Fibroblast of skin of right biceps (primary cell): ENCODE measurements at regions not wholly inside any gene's neighbourhood (a gene's known extent, or its start where the extent isn't known, plus 50 kb on each side); places are given as distances from the start of the nearest gene placed in this dataset.
A peak's percentile ranks its signal among the peaks of the same experiment; 100 is the strongest.
"Not testable (repeated sequence)": the region's sequence is repeated elsewhere in the genome, so short reads cannot be mapped to it uniquely, and the experiment has no call there.

Experiments
- DNase-seq: peaks from one replicate; pipeline ENCODE4 v3.0.0-alpha.2; 2013

DNA sequence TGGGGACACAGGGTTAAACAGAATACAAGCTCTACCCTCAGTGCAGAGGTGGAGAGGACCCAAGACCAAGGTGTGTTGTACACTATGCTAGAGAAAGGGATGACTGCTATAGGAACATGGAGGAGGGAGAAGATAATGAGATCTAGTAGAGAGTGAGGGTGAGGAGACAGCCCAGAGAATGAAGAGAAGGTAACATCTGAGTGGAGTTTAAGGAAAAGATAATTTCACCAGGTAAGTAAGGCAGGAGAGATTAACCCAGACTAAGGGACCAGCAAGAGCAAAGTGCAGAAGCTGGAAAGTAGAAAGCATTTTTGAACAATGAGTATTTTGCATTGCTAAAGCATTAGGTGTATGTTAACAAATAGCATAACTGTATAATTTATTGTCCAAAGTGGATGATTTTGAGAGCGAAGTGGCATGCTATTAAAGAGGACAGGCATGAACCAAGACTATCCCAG, 128.8 kb downstream of the RASSF10 start:
- DNase-seq = peak; percentile 54

DNA sequence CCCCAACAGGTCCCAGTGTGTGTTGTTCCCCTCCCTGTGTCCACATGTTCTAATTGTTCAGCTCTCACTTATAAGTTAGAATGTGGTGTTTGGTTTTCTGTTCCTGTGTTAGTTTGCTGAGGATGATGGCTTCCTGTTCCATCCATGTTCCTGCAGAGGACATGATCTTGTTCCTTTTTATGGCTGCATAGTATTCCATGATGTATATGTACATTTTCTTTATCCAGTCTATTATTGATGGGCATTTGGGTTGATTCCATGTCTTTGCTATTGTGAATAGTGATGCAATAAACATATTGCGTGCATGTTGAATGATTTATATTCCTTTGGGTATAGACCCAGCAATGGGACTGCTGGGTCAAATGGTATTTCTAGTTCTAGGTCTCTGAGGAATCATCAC, 130.0 kb downstream of the RASSF10 start:
- DNase-seq = not testable (repeated sequence)

DNA sequence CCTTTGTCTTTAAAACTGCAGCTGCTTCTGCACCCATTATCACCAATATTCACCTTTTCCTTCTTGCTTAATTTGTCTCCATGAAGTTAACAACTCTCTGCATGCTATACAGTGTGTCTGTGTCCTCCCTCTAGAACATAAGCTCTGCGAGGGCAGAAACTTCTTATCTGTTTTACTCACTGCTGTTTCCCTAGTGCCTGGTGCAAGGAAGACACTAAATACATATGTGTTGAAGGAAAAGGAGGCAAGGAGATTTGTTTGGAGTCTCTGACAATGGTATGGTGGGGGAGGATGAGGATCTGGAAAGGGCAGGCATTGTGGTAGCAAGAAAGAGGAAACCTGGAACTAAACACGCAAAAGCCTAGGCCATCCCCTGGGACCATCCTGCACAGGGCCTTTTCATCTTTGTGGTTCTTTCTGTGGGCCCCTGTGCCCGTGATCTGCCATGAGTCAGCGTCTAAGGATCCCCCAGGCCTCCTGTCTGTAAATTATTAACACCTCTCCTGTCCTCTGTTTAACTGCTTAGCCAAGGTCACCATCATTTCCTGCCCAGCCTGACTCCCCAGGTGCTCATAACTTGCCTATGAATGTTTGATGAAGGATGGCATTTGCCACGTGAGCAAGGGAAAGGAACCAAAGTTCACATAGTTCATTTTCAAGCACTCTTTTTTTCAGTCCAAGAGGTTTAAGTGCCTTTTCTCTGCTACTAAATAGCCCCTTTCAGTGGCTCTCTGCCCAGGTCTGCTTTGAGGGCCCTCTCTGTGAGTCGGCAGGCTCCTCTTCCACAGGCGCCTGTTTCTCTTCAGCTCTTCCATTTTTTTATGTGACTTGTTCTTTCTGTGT, 131.1 kb downstream of the RASSF10 start:
- DNase-seq = peak; percentile 93

DNA sequence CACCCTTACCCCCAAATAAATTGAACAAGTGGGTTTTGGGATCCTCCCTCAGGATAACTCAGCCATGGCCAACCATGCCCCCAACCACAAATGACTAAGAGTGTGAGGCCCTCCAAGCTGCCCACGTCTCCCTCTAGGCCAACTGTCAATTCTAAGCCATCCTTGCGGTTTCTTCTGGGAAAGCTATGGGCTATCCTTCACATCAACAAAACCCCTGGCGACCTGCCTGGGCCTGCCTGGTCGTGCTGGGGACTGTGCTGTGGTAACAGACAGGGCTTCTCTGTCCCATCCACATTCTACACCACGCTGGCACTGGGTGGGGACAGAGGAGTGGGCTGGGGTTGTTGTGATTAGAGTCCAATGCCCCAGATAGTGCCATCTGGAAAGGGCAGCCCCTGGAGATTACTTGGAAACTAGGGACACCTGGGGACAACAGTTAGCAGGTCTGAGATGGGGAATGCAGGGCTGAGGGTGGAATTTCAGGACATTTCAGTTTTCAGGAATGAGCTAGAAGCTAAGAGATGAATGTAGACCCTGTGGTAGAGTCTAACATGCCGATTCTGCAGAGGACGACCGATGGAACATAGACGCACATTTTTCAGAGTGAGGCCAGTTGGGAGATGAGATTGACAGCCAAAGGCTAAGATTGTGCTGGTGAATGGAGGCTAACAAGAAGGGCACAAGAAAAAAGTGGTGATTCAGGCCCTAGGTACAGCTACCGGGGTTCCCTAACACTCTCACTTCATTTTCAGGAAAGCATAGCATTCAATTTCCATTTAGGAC, 131.9 kb downstream of the RASSF10 start:
- peak; percentile 49 for DNase-seq

DNA sequence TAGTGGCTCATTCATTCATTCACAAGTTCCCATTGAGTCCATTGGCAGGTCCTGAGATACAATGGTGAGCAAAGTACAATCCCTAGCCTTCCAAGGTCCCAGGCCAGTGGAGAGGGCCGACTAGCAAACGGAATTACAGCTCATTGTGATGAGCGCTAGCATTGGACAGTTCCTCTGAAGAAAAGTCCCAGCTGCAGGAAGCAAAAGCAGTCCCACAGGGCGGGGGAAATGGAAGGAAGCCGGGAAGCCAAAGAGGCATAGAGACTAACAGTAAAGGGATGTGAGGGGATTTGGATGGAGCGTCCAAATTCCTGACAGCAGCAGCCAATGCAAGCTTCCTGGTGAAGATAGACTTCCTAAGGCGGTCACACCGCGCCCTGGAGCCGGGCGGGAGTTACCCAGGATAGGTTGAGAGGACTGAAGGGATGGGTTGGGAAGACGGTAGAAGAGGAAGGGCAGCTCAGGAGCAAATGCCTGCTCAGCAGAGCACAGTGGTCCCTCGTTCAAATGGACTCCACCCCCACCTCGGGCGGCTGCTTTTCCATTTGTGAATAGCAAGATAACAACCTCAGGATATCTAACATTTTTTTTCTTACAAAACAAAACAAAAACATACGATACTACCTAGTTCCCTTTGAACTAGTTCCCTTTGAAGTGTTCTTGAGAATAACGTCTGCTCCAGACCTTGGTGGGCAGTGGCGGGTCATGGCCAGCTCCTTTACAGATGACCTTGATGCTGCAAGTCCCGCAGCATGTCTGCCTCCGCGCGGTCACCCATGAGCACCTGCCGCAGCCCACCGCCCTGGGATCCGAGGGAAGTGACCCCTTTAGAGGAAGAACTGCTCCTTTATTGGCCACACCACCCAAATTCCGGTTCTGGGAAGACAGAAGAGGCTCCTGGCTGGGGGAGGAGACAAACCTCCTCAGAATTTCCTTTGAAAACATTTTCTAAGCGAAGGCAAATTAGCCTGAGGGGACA, 132.9 kb downstream of the RASSF10 start:
- DNase-seq = no peak

DNA sequence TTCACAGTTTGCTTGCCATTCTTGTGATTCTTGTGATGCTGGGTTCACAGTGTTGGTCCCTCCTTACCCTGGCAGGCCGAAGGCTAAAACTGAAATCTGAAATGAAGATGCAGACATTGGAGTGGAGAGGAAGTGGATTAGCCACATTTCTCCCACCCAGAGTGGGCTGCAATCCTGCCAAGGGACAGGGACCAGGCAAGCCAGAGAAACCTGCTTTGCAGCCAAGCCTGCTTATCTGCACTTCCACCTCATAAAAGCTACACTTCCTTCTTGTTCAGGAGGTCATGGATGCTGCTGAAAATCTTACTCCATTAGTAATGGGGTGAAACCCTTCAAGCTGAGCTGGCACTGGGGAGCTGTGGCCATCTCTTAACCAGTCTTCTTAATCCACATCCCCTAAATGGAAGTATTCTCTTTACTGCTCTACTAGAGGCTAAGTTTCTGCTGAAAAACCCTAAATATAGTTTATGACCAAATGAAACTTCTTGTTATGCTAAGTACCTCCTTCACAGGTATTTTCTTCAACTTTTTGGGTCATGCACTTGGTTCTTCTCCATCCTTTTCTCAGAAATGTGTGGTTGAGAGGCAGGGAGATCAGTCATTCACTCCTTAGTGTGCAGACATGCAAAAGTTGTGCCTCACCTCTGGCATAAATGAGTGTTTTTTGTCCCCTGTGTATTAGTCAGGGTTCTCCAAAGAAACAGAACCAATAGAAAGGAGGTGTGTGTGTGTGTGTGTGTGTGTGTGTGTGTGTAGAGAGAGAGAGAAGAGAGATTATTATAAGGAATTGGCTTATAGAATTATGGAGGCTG, 133.9 kb upstream of the BMAL1 start:
- DNase-seq = no peak

DNA sequence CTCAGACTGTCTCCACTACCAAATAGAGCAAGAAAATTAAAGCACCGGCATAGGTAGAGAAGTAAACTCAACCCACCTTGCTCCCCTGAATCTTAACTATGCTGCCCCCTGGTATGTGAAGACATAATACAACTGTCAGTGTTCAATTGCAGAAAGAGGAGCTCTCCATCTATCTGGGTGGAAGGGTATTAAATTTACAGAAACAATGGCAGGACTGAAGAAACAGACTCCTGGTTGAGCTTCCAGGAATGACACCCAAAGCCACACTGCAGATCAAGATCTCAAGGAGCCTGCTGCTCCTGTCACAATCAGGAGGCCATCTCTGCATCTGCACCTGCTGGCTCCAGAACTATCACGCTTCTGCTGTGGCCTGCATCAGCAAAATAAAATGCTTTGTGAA, 132.1 kb upstream of the BMAL1 start:
- DNase-seq = no peak

DNA sequence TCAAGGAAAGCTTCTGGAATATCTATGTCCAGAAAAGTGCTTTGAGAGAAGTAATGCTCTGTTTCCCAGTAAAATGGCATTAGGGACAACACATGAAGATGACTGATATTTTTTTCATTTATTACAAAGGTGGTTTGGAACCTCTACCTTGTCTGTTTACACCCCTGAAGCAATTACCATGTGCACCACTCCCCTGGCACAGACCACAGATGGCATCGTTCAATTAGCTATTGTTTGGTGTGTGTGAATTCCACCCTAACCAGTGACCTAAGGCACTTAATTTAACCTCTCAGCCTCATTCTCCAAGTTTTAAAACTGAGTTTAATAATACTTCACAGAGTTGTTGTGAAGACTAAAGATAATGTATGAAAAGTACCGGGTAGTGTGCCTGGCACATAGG, 127.6 kb upstream of the BMAL1 start:
- no peak for DNase-seq

DNA sequence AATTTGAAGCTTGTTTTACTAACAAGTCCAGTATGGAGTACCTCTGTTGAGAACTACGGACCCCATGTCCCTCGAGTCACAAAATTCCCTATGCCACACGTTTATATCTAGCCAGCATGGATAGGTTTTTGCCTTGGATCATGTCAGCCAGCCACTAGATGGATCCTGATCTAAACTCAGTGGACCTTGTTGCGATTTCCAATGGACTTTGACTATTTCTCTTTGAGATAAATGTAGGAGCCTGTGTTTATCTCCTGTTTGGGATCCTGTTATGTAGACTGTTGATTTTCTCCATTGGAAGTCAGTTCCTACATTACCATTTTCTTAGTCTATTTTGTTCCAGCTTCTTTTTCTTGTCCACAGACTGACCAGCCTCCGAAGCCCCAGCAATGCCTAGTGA, 127.1 kb upstream of the BMAL1 start:
- DNase-seq = no peak

DNA sequence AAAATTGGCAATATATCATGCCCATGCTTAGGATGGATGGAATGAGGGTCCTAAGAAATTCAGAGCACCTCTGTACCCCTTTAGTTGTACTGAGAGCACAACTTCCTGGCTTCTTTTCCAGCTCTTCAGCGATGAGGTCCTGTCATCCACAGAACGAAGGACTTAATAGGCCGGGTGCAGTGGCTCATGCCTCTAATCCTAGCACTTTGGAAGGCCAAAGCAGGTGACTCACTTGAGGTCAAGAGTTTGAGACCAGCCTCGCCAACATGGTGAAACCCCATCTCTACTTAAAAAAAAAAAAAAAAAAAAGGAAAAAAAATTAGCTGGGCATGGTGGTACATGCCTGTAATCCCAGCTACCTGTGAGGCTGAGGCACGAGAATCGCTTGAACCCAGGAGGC, 125.3 kb upstream of the BMAL1 start:
- DNase-seq = no peak

DNA sequence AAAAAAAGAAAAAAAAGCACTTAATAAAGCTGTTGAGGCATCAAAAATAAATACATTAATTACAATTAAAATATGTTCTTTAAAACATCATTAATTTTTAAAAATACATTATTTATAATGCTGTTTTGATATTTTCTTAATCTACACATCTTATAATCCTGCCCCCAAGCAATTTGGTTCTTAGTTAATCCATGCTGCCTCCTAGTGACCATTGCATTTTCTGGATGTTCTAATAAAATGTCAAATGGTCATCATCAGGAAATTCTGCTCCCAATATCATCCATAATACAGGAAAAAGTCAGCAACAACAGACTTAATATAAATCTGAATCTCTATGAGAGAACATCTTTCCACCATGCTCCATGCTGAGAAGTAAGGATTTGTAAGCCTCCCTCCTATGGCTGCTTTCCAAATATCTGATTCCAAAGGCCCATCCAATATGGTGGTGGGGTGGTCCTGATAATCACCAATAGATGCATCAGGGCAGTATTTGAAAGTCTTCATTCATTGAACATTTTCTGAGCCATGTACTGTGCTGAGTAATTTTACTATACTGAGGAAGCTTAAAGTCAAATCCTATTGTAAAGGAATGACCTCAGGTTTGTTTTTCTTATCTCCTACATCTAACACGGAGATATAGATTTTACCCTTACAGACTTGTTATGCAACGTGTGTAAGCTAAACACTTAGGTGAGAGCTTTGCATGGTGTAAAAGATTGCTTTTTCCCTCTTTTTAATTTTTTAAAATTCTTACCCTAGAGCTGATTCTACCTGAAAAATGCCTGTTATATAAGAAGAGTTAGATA, 124.7 kb upstream of the BMAL1 start:
- DNase-seq = peak; percentile 23

DNA sequence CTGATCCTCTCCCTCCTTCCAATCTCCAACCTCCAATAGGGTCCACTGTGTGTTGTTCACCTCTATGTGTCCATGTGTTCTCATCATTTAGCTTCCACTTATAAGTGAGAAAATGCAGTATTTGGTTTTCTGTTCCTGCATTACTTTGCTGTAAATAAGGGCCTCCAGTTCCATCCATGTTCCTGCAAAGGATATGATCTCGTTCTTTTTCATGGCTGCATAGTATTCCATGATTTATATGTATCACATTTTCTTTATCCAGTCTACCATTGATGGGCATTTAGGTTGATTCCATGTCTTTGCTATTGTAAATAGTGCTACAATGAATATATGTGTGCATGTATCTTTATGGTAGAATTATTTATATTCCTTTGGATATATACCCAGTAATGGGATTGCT, 123.2 kb upstream of the BMAL1 start:
- DNase-seq = not testable (repeated sequence)

DNA sequence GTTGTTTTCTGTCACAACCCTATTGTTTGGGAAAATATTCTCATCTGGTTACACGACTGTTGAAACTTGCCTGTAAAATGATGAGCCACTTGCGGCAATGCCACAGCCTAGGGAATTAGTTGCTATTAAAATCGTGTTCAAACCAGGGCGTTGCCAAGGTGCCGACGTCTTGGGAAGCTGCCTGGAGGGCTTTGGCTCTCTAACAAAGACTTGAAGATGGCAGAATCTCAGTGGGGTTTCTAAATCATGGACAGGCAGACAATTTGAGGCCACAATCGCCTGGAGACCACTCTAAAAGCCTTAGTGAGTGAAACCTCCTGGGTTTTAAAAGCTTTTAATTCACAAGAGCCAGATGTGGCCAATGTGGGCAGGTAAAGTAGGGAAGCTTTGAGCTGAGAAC, 117.2 kb upstream of the BMAL1 start:
- DNase-seq = no peak

DNA sequence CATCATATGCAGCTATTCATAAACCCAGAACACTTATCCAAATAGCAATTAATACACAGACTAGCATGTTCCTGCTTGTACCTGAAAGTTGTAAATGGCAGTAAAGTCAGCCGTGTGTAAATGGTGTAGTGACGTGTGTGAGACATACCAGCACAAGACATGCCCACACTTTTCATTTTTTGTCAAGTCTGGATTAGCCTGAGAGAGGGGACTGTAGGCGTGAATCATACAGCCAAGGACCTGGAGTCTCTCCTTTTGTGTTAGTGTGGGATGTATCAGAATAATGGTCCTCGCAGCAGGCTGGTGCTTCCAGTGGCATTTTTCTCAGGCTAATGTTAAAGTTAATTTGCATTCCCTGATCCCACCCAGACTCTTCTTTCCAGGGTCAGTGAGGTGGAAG, 116.8 kb upstream of the BMAL1 start:
- no peak for DNase-seq

DNA sequence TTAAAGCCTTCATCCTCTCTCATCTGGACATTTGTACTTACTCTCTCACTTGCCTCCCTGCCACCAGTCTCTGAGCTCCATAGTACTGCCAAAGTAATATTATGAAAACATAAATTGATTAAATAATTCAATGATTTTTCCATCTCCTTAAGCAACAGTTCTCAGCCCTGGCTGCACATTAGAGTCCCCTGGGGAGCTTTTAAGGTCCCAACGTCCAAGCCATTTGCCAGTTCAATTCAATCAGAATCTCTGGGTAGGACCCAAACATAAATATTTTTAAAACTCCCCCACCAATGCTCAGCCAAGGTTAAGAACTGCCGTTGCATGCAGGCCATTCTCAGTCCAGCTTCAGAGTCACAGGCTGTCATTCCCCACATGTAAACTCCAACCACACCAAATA, 114.4 kb upstream of the BMAL1 start:
- DNase-seq = no peak

DNA sequence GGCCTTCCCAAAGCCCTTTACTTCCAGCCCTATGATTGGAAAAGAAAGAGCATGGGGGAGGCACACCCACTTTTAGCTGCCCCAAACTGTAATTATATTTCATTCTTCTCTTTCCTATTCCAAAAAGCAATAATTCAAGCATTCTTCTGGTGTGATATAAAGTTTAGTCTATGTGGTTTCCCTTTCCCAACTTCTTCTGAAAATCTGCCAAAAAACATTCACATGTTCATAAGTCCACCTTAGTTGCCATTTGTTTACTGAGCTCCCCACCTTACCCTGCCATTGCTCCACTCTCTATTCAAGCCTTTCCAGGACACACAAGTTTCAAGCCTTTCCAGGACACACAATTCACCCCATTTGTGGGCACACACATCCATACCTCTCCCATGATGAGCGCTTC, 111.6 kb upstream of the BMAL1 start:
- peak; percentile 9 for DNase-seq

DNA sequence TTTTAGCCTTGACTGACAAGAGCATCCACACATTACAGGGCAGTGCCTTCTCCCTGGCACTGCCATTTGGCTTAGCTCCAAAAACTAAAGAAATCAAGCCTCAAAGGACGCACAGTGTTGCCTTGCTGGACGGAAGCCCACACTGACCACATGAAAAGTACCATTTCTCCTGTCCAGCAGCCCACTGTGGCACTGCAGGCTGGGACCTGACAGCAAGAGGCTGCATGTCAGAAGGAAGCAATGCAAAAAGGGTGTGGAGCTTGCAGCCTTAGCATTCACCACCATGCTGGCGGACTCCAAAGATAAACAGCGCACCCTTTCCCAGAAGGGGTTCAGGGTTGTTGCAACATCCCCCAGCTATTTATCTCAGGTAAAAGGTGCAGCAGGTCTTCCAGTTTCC, 109.3 kb upstream of the BMAL1 start:
- no peak for DNase-seq

DNA sequence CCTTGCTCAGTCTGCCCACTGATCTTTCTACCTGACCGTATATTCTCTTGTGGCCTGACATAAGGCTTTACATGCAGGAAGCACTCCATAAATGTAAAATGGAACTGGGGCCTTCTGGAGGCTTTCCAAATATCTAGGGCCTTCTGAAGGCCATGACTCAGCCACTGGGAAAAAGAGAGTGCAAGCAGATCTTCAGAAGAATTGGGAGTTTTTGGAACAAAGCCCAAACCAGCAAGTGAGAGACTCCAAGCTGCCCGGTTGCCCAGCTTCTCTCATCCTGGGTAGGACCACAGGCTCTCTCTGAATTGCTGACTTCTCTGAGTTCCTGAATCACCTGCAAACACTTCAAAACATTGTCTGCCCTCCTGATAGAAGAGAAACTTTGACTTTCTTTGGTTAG, 107.9 kb upstream of the BMAL1 start:
- peak; percentile 94 for DNase-seq

DNA sequence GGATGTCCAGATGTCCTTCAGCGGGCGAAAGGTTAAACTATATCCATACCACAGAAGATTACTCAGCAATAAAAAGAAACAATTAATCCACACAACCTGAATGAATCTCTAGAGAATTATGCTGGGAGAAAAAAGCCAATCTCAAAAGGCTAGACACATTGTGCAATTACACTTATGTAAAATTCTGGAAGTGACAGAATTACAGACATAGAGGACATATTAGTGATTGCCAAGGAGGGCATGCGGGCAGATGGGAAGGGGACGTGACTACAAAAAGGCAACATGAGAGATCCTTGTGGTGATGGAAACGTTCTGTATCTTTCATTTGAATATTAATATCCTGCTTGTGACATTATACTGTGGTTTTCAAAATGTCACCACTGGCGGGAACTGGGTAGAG, 103.5 kb upstream of the BMAL1 start:
- DNase-seq = no peak

DNA sequence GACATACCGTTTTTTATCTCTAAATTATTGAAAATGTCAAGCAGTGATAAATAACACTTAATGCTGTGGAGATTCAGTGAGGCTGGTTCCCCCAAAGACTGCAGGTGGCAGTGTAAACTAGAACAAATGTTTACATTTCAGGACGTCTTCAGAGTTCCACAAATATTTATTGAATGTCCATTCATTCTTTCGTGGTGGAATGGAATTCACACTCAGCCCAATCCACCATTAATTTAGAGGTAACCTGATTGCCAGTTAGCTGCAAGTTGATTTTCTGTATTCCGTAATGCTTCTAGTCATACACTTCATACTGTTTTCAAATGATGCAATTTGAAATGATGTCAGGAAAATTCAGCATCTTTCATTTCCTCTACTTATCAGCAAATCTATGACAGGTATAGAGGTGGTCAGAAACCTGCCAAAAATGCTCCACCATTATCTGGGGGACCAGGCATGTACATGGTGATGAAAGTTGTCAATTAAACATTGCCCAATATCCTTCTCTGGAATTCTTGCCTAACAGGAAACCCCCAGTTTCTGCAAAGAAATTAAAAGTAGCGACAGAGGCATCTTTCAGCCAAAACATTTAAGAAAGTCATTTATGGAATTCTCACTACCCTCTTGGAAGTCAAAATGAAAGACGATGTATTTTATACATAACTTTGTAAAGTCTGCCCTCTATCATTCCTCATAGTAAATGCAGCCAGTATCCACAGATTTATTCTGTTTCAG, 94.3 kb upstream of the BMAL1 start:
- peak; percentile 75 for DNase-seq

DNA sequence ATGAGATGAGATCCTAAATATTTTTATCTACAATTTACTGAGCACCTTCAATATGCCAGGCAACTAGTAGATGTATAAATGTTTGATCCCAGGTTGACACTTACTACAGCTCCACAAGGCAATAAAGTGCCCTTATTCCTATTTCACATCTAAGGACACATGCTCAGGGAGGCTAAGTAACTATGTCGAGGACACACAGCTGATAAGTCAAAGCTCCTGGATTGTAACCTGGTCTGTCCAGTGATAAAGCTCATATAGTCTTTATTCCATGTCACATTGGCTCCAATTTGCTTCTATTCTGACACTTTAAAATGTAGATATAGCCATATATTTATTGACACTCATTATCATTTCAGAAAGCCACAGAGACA, 93.8 kb upstream of the BMAL1 start:
- DNase-seq = no peak
